GM18499 (cell line): ENCODE measurements at regions not wholly inside any gene's neighbourhood (a gene's known extent, or its start where the extent isn't known, plus 50 kb on each side); places are given as distances from the start of the nearest gene placed in this dataset.

ENCODE experiments used
- ATAC-seq: cut with Tn5 transposase; IDR thresholded peaks from one replicate; pipeline ENCODE4 v1.9.1; 2021; ENCODE audit warnings: moderate number of reproducible peaks; ENCODE audit not compliant: insufficient read depth, unreplicated experiment

DNA sequence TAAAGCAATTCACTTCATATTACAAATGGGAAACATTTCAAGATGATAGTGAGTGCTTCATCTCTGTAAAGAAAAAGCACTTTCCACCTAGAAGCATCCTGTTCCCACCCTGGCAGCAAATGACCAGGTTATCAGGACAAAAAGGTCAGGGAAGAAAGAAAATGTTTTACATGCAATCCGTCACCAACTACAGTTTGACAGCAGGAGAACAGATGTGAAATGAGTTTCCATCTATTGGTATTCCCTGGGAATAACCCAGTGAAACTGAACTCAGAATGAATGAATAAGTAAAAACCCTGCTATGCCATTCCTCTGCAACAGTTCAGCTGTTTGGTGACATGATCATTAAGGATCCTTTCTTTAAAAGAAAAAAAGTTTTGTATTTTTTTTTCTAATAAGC is 67.6 kb downstream of the HTR1A start:
- ATAC-seq = no peak

DNA sequence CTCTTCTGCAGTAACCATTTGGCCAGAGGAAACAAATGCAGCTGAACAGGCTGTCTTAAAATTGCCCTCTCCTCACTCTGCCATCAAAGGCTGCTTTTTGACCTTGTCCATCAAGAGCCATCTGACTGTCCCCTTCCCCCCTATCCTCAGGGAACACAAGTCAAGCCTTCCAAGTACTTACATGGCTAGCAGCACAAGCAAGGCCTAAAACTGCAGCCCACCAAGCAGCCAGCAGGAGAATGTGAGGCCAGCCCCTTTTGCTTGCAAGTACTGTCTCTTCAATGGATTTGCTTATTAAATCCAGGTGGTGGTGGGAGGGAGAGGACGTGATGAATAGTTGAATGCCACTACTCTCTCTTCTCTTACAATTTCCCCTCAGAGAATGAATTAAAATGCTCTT is 83.5 kb downstream of the HTR1A start:
- no peak for ATAC-seq

GRCh38 chr5:63877961-63878360 is 84.3 kb downstream of the HTR1A start:
- no peak for ATAC-seq

DNA sequence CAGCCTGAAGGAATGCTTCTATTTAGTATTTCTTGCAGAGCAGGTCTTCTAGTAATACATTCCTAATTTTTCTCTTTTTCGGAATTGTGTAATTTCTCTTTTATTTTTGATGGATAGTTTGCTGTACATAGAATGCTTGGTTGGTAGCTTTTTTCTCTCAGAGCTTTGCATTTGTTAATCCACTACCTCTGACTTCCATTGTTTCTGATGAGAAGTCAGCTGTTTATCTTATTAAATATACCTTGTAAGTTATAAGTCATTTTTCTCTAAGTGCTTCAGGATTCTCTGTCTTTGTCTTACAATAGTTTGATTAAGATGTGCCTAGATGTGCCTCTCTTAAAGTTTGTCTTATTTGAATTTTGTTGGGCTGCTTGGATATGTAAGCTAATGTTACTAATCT is 101.9 kb downstream of the HTR1A start:
- ATAC-seq = no peak

DNA sequence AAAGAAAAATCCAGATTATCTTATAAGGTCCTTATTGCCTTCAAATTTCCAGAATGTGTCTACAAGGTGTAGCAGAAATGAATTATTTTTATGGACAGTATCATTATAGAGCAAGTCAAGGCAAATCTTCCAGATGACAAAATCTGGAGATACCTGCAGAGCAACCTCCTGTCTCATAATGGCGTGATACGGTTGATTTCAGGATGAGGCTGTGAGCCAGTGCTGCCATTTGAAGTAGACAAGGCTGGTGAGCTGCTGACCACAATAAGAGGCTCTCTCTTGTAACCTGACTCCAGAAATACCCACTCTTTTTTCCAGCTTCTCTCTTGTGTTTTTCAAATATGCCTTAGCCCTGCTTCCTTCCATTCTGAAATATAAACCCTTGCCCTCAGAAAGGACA is 108.2 kb downstream of the HTR1A start:
- ATAC-seq = no peak

DNA sequence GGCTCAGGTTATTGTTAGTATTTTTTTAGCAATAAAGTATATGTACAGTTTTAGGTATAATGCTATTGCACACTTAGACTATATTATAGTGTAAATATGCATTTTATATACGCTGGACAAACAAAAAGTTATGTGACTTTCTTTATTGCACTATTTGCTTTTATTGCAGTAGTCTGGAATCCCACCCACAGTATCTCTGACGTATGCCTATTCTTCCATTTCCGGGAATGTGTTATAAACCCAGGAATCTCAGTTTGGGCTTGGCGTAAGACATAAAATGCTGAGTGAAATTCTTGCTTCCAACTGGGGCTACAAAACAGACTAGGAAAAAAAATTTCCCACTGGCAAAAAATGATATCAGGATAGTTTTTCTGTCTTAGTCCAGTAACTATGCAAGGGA is 119.1 kb downstream of the HTR1A start:
- no peak for ATAC-seq

- no peak for ATAC-seq
Observed at GRCh38 chr5:63837437-63837836, 124.8 kb downstream of the HTR1A start.

DNA sequence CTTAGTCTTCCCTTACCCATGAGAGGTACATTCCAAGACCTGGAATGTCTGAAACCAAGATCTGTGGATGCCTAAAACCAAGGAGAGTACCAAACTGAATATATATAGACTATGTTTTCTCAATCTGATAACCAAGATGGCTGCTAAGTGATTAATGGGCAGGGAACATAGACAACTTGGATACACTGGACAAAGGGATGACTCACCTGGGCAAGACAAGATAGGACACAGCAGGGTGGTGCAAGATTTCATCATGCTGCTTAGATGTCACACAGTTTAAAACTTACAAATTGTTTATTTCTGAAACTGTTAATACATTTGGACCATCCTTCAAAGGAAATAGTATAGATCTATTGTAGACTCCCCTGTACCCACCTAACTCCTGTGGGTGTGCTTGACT is 130.9 kb downstream of the HTR1A start:
- ATAC-seq = no peak

DNA sequence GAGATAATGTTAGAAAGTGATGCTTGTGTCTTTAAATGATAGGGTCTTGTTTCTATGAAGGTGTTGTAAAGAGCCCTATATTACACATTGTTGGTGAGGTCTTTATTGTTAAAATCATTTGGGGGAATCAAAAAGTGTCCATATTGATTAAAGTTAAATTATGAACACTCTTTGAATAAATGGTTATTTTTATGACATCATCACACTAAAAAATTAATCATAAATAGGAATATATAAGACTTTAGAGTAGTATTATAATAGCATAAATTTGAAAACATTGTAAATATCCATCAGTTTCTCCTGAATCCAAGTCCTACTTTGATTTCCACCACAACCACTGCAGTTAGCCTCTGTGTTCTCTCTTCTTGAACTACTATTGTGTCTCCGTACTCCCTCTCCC is 136.3 kb downstream of the HTR1A start:
- ATAC-seq = no peak

GRCh38 chr5:63823583-63823982 is 138.7 kb downstream of the HTR1A start:
- ATAC-seq = no peak

DNA sequence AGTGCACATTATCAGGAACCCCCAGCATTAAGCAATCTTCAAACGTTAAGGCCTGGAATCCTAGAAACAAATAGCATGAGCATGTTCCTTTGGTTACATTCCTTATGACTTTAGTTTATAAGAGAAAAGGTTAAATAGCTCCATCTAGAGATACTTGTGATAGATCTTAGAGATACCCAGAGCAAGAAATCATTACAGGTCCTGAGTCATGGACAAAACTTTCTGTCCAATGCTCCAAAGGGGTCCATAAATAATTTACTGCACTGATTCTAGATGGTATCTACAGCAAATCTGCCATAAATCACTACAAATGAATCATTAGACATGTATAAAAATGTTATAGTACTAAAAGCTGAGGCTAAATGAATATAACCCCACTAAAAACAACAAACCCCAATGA is 139.6 kb downstream of the HTR1A start:
- no peak for ATAC-seq

- ATAC-seq = no peak
Observed at GRCh38 chr5:63820577-63820976, 141.7 kb downstream of the HTR1A start.

DNA sequence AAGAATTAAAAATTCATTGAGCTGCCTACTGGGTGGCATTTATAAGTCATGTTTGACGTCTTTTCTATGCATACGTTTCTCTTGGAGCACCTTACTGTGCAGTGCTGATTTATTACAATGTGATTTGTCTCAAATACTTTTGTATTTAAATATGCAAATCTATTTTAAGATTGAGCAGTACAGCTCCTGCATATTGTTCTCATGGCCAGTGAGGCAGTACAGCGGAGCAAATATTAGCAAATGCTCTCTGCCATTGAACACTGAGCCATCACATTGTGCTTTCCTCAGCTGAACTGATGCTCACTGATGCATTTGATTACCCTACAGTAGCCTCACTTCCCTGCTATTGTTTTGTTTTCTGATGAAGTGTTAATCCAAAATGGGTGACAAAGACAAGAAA is 149.6 kb downstream of the HTR1A start:
- ATAC-seq = no peak

GRCh38 chr5:63811961-63812360 is 150.3 kb downstream of the HTR1A start:
- ATAC-seq = no peak

DNA sequence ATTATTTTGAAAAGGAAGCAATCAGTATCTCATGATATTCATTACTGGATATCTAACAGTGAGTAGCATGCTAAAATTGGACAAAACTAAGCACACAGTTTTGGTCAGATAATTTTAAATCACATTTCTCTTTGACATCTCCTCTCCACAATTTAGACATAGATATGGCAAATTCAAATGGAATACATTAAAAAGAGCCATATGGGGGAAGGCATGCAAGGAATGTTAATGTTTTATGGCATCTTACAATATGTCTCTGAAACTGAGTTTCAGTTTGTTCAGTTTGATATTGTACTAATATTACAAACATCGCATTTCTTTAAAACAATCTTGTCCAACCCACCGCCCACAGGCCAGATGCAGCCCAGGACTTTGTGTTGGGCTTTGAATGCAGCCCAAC is 151.0 kb downstream of the HTR1A start:
- no peak for ATAC-seq

GRCh38 chr5:63805151-63805550 is 157.1 kb downstream of the HTR1A start:
- no peak for ATAC-seq

DNA sequence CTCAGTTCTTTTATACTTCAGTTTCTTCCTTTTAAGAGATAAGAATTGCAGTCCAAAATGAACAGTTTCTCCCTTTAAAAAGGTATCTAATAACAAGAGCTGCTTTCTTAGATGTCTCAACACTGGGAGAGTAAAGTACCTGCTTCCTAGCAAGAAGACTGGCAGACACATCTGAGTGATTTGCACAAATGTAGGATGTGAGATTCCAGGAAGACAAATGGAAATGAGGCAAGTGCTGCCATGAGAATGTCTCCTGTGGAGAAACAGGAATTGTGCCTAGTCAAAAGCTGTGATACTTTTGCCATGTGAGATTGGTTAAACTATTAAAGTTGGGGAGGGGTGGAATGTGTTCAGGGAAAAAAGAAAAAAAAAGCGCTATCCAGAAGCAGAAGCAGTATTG is 159.1 kb downstream of the HTR1A start:
- no peak for ATAC-seq

- ATAC-seq = no peak
Observed at GRCh38 chr5:63794979-63795378, 167.3 kb downstream of the HTR1A start.

GRCh38 chr5:63794296-63794695 is 167.9 kb downstream of the HTR1A start:
- ATAC-seq = no peak

DNA sequence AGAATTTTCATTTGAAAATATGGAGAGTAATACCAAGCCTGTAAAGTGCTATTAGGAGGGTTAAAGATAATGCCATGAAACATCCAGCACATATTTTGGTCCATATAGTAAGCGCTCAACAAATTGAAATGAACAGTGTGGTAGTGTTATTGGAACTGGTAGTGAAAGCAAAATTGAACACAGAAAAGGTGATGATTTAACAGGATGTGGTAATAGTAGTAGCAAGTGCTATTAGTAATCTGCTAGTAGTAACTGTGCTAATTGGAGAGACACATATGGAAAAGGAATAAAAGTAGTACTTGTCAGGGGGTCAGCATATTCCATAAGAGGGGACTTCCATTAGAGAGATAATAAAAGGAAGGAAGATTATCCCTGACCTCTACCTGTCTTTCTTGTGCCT is 187.3 kb downstream of the HTR1A start:
- ATAC-seq = no peak

DNA sequence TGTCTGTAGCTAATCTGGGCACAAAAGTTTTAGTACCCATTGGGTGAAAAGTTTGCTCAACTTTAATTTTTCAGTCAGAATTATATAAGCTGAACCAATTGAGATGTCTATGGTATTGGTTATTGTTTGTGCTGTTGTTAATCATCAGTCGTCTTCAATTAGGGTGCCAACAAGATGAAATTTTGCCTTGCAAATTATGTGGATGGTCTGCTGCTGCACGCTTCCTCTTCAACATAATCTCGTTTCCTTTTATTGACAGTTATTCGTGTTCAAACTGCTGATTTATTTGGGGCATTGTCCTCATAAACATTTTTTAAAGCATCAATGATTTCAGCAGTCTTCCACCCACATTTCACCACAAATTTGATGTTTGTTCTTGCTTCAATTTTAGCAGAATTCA is 194.0 kb downstream of the HTR1A start:
- no peak for ATAC-seq

- ATAC-seq = no peak
Observed at GRCh38 chr5:63760965-63761364, 201.3 kb downstream of the HTR1A start.

- ATAC-seq = no peak
Observed at GRCh38 chr5:63743096-63743798, 219.0 kb downstream of the HTR1A start.
